ENCODE measurements at regions not wholly inside any gene's neighbourhood (a gene's known extent, or its start where the extent isn't known, plus 50 kb on each side); places are given as distances from the start of the nearest gene placed in this dataset.

- TF ChIP-seq, protein P1, sequence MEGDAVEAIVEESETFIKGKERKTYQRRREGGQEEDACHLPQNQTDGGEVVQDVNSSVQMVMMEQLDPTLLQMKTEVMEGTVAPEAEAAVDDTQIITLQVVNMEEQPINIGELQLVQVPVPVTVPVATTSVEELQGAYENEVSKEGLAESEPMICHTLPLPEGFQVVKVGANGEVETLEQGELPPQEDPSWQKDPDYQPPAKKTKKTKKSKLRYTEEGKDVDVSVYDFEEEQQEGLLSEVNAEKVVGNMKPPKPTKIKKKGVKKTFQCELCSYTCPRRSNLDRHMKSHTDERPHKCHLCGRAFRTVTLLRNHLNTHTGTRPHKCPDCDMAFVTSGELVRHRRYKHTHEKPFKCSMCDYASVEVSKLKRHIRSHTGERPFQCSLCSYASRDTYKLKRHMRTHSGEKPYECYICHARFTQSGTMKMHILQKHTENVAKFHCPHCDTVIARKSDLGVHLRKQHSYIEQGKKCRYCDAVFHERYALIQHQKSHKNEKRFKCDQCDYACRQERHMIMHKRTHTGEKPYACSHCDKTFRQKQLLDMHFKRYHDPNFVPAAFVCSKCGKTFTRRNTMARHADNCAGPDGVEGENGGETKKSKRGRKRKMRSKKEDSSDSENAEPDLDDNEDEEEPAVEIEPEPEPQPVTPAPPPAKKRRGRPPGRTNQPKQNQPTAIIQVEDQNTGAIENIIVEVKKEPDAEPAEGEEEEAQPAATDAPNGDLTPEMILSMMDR (IDR thresholded peaks at IDR 0.05; ENCODE audit: low read depth, low read length), result peak; percentile 15; the same call in 1 of the 2 replicates
- no peak for TF ChIP-seq EZH2phosphoT487 (IDR thresholded peaks at IDR 0.05; ENCODE audit: low read depth)
Measured at GRCh38 chr1:229781453-229781852, 155.4 kb downstream of the URB2 start.

Data from OCI-LY3 (cell line).